Upper lobe of right lung (tissue), 1 donor: ENCODE measurements at regions not wholly inside any gene's neighbourhood (a gene's known extent, or its start where the extent isn't known, plus 50 kb on each side); places are given as distances from the start of the nearest gene placed in this dataset.

Experiments
- ATAC-seq: fragments of 200-7000 bp; cut with Tn5 transposase; one replicate; pipeline ENCODE4 v1.9.1; 2020; ENCODE audit warnings: mild to moderate bottlenecking, moderate library complexity
- DNase-seq: peaks from one replicate; pipeline ENCODE4 v3.0.0-alpha.2; 2020
- H3K27ac ChIP-seq: fragments of 200-600 bp; one replicate; pipeline ENCODE4 v1.8.0; 2022
- H3K27me3 ChIP-seq: fragments of 200-600 bp; one replicate; pipeline ENCODE4 v1.8.0; 2022; ENCODE audit warnings: mild to moderate bottlenecking
- H3K36me3 ChIP-seq: fragments of 200-600 bp; one replicate; pipeline ENCODE4 v1.8.0; 2022
- H3K4me1 ChIP-seq: fragments of 200-600 bp; one replicate; pipeline ENCODE4 v1.8.0; 2022
- H3K4me3 ChIP-seq: fragments of 200-600 bp; one replicate; pipeline ENCODE4 v1.8.0; 2022; ENCODE audit warnings: mild to moderate bottlenecking
- H3K9me3 ChIP-seq: fragments of 200-600 bp; one replicate; pipeline ENCODE4 v1.8.0; 2022
- CTCF ChIP-seq: fragments of 200-600 bp; IDR thresholded peaks from one replicate; pipeline ENCODE4 v1.8.0; 2022; ENCODE audit warnings: antibody characterized with exemption
- intact Hi-C: fragments of 100-400 bp; cut with DNase I; formaldehyde crosslinking; loops from one replicate; pipeline ENCODE4 v1.11.0; 2022
- donor health status: DM: no; HTN: yes; CAD: no; lungs with severe emphysema.

- ATAC-seq (no peak), DNase-seq (no peak)
- H3K27me3 ChIP-seq: no peaks in the 10 kb centered on the region
- H3K36me3 ChIP-seq: no peaks in the 10 kb centered on the region
- no peak overlapping the region for H3K4me3 ChIP-seq
- no peak for TF ChIP-seq CTCF
- H3K9me3 ChIP-seq: no peaks in the 10 kb centered on the region
- intact Hi-C loops: no loop called here
- no peaks in the 10 kb centered on the region for H3K4me1 ChIP-seq
- H3K27ac ChIP-seq: no peak overlapping the region
Observed at GRCh38 chr4:23134331-23134730, 441.6 kb downstream of the GBA3 start.

GRCh38 chr4:23130845-23131244, 438.1 kb downstream of the GBA3 start:
- DNase-seq: no peak
- no peak overlapping the region for H3K4me3 ChIP-seq
- no peaks in the 10 kb centered on the region for H3K27me3 ChIP-seq
- TF ChIP-seq CTCF: no peak
- no peak for ATAC-seq
- no peaks in the 10 kb centered on the region for H3K9me3 ChIP-seq
- intact Hi-C loops: no loop called here
- H3K4me1 ChIP-seq: no peaks in the 10 kb centered on the region
- H3K27ac ChIP-seq: no peak overlapping the region
- no peaks in the 10 kb centered on the region for H3K36me3 ChIP-seq

GRCh38 chr4:23125118-23125517, 432.4 kb downstream of the GBA3 start:
- H3K4me1 ChIP-seq: no peaks in the 10 kb centered on the region
- DNase-seq (no peak), ATAC-seq (no peak)
- H3K27me3 ChIP-seq: no peaks in the 10 kb centered on the region
- H3K4me3 ChIP-seq: no peak overlapping the region
- TF ChIP-seq CTCF: no peak
- H3K36me3 ChIP-seq: no peaks in the 10 kb centered on the region
- no peaks in the 10 kb centered on the region for H3K9me3 ChIP-seq
- no peak overlapping the region for H3K27ac ChIP-seq
- intact Hi-C loops: no loop called here

GRCh38 chr4:23122666-23123400, 430.1 kb downstream of the GBA3 start:
- no peak for ATAC-seq
- TF ChIP-seq CTCF: no peak
- intact Hi-C loops: no loop called here

GRCh38 chr4:23120374-23120773, 427.6 kb downstream of the GBA3 start:
- H3K9me3 ChIP-seq: no peaks in the 10 kb centered on the region
- intact Hi-C loops: no loop called here
- H3K27me3 ChIP-seq: no peaks in the 10 kb centered on the region
- H3K36me3 ChIP-seq: no peaks in the 10 kb centered on the region
- H3K27ac ChIP-seq: no peak overlapping the region
- no peak for DNase-seq
- no peak overlapping the region for H3K4me3 ChIP-seq
- ATAC-seq: no peak
- TF ChIP-seq CTCF: no peak
- no peaks in the 10 kb centered on the region for H3K4me1 ChIP-seq

More at GRCh38 chr4:23122666-23123400, 430.1 kb downstream of the GBA3 start:
- Histone ChIP-seq H3K4me3 (no peak overlapping the region), H3K4me1 (no peaks in the 10 kb centered on the region), H3K36me3 (no peaks in the 10 kb centered on the region), H3K27ac (no peak overlapping the region), H3K9me3 (no peaks in the 10 kb centered on the region), H3K27me3 (no peaks in the 10 kb centered on the region)
- DNase-seq: no peak

GRCh38 chr4:23117826-23118225, 425.1 kb downstream of the GBA3 start:
- DNase-seq: no peak
- Histone ChIP-seq H3K27me3 (no peaks in the 10 kb centered on the region), H3K36me3 (no peaks in the 10 kb centered on the region), H3K4me3 (no peak overlapping the region), H3K27ac (no peak overlapping the region), H3K4me1 (no peaks in the 10 kb centered on the region), H3K9me3 (no peaks in the 10 kb centered on the region)
- intact Hi-C loops: no loop called here
- no peak for TF ChIP-seq CTCF
- no peak for ATAC-seq
